GM23338 (cell line): ENCODE measurements at regions not wholly inside any gene's neighbourhood (a gene's known extent, or its start where the extent isn't known, plus 50 kb on each side); places are given as distances from the start of the nearest gene placed in this dataset.

Source experiments
- CREB1 ChIP-seq: fragments of 250-450 bp; sonication (Bioruptor Pico); IDR thresholded peaks from 2 replicates; pipeline ENCODE4 v1.5.0; 2020; ENCODE audit warnings: low read depth, mild to moderate bottlenecking, moderate library complexity
- EZH2 ChIP-seq: fragments of 200-600 bp; sonication (generic); IDR thresholded peaks from one replicate; pipeline ENCODE4 v1.8.0; 2017; ENCODE audit warnings: antibody characterized with exemption, mild to moderate bottlenecking, low read depth; ENCODE audit not compliant: unreplicated experiment
- EZH2phosphoT487 ChIP-seq: fragments of 200-600 bp; sonication (generic); IDR thresholded peaks from one replicate; pipeline ENCODE4 v1.8.1; 2018; ENCODE audit warnings: antibody characterized with exemption; ENCODE audit not compliant: unreplicated experiment
- POLR2AphosphoS5 ChIP-seq: IDR thresholded peaks from 2 replicates; pipeline ENCODE4 v1.6.1; 2016; ENCODE audit warnings: antibody characterized with exemption, low read depth
- STAT1 ChIP-seq: IDR thresholded peaks from one replicate; pipeline ENCODE4 v1.6.1; 2016; ENCODE audit warnings: antibody characterized with exemption; ENCODE audit not compliant: unreplicated experiment
- TF ChIP-seq, protein P1 (sequence below): fragments of 250-450 bp; sonication (Bioruptor Pico); IDR thresholded peaks from 2 replicates; pipeline ENCODE4 v1.5.0; 2020; ENCODE audit warnings: mild to moderate bottlenecking, moderate library complexity
- TF ChIP-seq, protein P2 (sequence below), 2 experiments: fragments of 200-600 bp in 1 of 2; sonication (generic) in 1 of 2; conservative IDR thresholded peaks; 2 replicates each; pipeline versions ENCODE4 v1.5.1 to v1.6.1; 2016 to 2017; ENCODE audit warnings: antibody characterized with exemption in 2 of 2, low read depth in 2 of 2, mild to moderate bottlenecking in 2 of 2, moderate library complexity in 1 of 2
- TF ChIP-seq, protein P3 (sequence below): IDR thresholded peaks from 2 replicates; pipeline ENCODE4 v1.6.1; 2016; ENCODE audit warnings: antibody characterized with exemption

DNA sequence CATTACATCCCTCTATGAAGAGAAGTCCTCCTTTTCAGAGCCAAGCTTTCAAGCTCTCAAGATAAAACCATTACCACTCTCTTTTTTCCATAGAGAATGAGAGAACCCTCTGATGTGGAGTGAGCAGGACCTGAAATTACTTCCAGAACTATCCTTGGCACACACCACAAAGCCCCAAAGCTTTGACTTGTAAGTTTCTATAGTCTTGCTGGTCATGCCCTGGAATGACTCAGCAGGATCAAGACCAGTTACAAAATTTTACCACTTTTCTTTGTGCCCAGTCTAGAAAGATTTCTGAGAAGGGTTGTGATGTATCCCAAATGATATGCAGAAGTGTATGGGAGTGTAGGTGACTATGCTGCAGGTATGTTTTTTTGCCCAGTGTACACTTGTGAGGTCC, 760.6 kb downstream of the TLE1 start (continued):
- TF ChIP-seq, protein P1, sequence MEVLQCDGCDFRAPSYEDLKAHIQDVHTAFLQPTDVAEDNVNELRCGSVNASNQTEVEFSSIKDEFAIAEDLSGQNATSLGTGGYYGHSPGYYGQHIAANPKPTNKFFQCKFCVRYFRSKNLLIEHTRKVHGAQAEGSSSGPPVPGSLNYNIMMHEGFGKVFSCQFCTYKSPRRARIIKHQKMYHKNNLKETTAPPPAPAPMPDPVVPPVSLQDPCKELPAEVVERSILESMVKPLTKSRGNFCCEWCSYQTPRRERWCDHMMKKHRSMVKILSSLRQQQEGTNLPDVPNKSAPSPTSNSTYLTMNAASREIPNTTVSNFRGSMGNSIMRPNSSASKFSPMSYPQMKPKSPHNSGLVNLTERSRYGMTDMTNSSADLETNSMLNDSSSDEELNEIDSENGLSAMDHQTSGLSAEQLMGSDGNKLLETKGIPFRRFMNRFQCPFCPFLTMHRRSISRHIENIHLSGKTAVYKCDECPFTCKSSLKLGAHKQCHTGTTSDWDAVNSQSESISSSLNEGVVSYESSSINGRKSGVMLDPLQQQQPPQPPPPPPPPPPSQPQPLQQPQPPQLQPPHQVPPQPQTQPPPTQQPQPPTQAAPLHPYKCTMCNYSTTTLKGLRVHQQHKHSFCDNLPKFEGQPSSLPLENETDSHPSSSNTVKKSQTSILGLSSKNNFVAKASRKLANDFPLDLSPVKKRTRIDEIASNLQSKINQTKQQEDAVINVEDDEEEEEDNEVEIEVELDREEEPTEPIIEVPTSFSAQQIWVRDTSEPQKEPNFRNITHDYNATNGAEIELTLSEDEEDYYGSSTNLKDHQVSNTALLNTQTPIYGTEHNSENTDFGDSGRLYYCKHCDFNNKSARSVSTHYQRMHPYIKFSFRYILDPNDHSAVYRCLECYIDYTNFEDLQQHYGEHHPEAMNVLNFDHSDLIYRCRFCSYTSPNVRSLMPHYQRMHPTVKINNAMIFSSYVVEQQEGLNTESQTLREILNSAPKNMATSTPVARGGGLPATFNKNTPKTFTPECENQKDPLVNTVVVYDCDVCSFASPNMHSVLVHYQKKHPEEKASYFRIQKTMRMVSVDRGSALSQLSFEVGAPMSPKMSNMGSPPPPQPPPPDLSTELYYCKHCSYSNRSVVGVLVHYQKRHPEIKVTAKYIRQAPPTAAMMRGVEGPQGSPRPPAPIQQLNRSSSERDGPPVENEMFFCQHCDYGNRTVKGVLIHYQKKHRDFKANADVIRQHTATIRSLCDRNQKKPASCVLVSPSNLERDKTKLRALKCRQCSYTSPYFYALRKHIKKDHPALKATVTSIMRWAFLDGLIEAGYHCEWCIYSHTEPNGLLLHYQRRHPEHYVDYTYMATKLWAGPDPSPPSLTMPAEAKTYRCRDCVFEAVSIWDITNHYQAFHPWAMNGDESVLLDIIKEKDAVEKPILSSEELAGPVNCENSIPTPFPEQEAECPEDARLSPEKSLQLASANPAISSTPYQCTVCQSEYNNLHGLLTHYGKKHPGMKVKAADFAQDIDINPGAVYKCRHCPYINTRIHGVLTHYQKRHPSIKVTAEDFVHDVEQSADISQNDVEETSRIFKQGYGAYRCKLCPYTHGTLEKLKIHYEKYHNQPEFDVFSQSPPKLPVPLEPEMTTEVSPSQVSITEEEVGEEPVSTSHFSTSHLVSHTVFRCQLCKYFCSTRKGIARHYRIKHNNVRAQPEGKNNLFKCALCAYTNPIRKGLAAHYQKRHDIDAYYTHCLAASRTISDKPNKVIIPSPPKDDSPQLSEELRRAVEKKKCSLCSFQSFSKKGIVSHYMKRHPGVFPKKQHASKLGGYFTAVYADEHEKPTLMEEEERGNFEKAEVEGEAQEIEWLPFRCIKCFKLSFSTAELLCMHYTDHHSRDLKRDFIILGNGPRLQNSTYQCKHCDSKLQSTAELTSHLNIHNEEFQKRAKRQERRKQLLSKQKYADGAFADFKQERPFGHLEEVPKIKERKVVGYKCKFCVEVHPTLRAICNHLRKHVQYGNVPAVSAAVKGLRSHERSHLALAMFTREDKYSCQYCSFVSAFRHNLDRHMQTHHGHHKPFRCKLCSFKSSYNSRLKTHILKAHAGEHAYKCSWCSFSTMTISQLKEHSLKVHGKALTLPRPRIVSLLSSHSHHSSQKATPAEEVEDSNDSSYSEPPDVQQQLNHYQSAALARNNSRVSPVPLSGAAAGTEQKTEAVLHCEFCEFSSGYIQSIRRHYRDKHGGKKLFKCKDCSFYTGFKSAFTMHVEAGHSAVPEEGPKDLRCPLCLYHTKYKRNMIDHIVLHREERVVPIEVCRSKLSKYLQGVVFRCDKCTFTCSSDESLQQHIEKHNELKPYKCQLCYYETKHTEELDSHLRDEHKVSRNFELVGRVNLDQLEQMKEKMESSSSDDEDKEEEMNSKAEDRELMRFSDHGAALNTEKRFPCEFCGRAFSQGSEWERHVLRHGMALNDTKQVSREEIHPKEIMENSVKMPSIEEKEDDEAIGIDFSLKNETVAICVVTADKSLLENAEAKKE (CRISPR knock-in tag) = no peak
- TF ChIP-seq, protein P2, sequence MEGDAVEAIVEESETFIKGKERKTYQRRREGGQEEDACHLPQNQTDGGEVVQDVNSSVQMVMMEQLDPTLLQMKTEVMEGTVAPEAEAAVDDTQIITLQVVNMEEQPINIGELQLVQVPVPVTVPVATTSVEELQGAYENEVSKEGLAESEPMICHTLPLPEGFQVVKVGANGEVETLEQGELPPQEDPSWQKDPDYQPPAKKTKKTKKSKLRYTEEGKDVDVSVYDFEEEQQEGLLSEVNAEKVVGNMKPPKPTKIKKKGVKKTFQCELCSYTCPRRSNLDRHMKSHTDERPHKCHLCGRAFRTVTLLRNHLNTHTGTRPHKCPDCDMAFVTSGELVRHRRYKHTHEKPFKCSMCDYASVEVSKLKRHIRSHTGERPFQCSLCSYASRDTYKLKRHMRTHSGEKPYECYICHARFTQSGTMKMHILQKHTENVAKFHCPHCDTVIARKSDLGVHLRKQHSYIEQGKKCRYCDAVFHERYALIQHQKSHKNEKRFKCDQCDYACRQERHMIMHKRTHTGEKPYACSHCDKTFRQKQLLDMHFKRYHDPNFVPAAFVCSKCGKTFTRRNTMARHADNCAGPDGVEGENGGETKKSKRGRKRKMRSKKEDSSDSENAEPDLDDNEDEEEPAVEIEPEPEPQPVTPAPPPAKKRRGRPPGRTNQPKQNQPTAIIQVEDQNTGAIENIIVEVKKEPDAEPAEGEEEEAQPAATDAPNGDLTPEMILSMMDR (conservative IDR thresholded peaks at IDR 0.05; ENCODE audit: low read depth in 2 of 2) = no peak
- TF ChIP-seq EZH2phosphoT487 = no peak
- TF ChIP-seq CREB1 (CRISPR knock-in tag) = no peak
- TF ChIP-seq EZH2 = no peak
- TF ChIP-seq, protein P3, sequence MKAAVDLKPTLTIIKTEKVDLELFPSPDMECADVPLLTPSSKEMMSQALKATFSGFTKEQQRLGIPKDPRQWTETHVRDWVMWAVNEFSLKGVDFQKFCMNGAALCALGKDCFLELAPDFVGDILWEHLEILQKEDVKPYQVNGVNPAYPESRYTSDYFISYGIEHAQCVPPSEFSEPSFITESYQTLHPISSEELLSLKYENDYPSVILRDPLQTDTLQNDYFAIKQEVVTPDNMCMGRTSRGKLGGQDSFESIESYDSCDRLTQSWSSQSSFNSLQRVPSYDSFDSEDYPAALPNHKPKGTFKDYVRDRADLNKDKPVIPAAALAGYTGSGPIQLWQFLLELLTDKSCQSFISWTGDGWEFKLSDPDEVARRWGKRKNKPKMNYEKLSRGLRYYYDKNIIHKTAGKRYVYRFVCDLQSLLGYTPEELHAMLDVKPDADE = no peak
- no peak for TF ChIP-seq STAT1
- no peak for TF ChIP-seq POLR2AphosphoS5
